ENCODE measurements at regions not wholly inside any gene's neighbourhood (a gene's known extent, or its start where the extent isn't known, plus 50 kb on each side); places are given as distances from the start of the nearest gene placed in this dataset.
A peak's percentile ranks its signal among the peaks of the same experiment; 100 is the strongest.

GRCh38 chr3:132253262-132253878, 63.8 kb upstream of the ACP3 start:
- no peak for ATAC-seq (ENCODE audit: low read depth in 2 of 2)
- no peaks in the 10 kb centered on the region for H3K9me3 Mint-ChIP-seq
- H3K27ac Mint-ChIP-seq = peak overlapping the region in 1 of 6 donors; percentile 53

GRCh38 chr3:132254076-132254755, 63.0 kb upstream of the ACP3 start:
- Mint-ChIP-seq H3K27me3 (peaks cover 0 to 4% (median 4%) of the 10 kb centered on the region in 3 donors), H3K36me3 (no peaks in the 10 kb centered on the region), H3K4me3 (no peak overlapping the region), H3K4me1 (no peaks in the 10 kb centered on the region), H3K9me3 (no peaks in the 10 kb centered on the region), H3K27ac (peak overlapping the region in 1 of 6 donors; percentile 53)
- DNase-seq = no peak
- ATAC-seq (ENCODE audit: low read depth in 2 of 2) = no peak

More at GRCh38 chr3:132253262-132253878, 63.8 kb upstream of the ACP3 start:
- Mint-ChIP-seq H3K4me3 (no peak overlapping the region), H3K36me3 (no peaks in the 10 kb centered on the region), H3K4me1 (no peaks in the 10 kb centered on the region), H3K27me3 (peaks cover 0 to 4% (median 4%) of the 10 kb centered on the region in 3 donors)
- no peak for DNase-seq

- DNase-seq = no peak
- Mint-ChIP-seq H3K36me3 (no peaks in the 10 kb centered on the region), H3K27me3 (peaks cover 4 to 5% (median 4%) of the 10 kb centered on the region in 3 donors)
Measured at GRCh38 chr3:132255041-132255745, 62.0 kb upstream of the ACP3 start.

GRCh38 chr3:132256989-132257388, 60.2 kb upstream of the ACP3 start:
- DNase-seq (no peak), ATAC-seq (ENCODE audit: low read depth in 2 of 2) (no peak)
- no peaks in the 10 kb centered on the region for H3K4me1 Mint-ChIP-seq
- no peak overlapping the region for H3K4me3 Mint-ChIP-seq
- no peaks in the 10 kb centered on the region for H3K9me3 Mint-ChIP-seq
- peaks cover 4 to 11% (median 9%) of the 10 kb centered on the region in 3 donors for H3K27me3 Mint-ChIP-seq
- no peaks in the 10 kb centered on the region for H3K36me3 Mint-ChIP-seq
- no peak overlapping the region for H3K27ac Mint-ChIP-seq

More at GRCh38 chr3:132255041-132255745, 62.0 kb upstream of the ACP3 start:
- H3K4me3 Mint-ChIP-seq = no peak overlapping the region
- no peaks in the 10 kb centered on the region for H3K4me1 Mint-ChIP-seq
- no peak overlapping the region for H3K27ac Mint-ChIP-seq
- ATAC-seq (ENCODE audit: low read depth in 2 of 2) = no peak
- H3K9me3 Mint-ChIP-seq = no peaks in the 10 kb centered on the region

- H3K4me3 Mint-ChIP-seq = no peak overlapping the region
- DNase-seq (no peak), ATAC-seq (ENCODE audit: low read depth in 2 of 2) (no peak)
- H3K36me3 Mint-ChIP-seq = no peaks in the 10 kb centered on the region
- no peaks in the 10 kb centered on the region for H3K4me1 Mint-ChIP-seq
- H3K27me3 Mint-ChIP-seq = peaks cover 9 to 29% (median 21%) of the 10 kb centered on the region in 3 donors
- H3K9me3 Mint-ChIP-seq = no peaks in the 10 kb centered on the region
- H3K27ac Mint-ChIP-seq = no peak overlapping the region
Measured at GRCh38 chr3:132261506-132261905, 55.7 kb upstream of the ACP3 start.

GRCh38 chr3:132262305-132262704, 54.9 kb upstream of the ACP3 start:
- Mint-ChIP-seq H3K4me3 (no peak overlapping the region), H3K27me3 (peaks cover 8 to 29% (median 20%) of the 10 kb centered on the region in 3 donors), H3K36me3 (no peaks in the 10 kb centered on the region), H3K9me3 (no peaks in the 10 kb centered on the region), H3K4me1 (no peaks in the 10 kb centered on the region), H3K27ac (no peak overlapping the region)
- ATAC-seq (ENCODE audit: low read depth in 2 of 2) = no peak
- DNase-seq = no peak

GRCh38 chr3:132262956-132263355, 54.3 kb upstream of the ACP3 start:
- no peaks in the 10 kb centered on the region for H3K4me1 Mint-ChIP-seq
- no peak for DNase-seq
- ATAC-seq (ENCODE audit: low read depth in 2 of 2) = no peak
- no peak overlapping the region for H3K27ac Mint-ChIP-seq
- H3K9me3 Mint-ChIP-seq = no peaks in the 10 kb centered on the region
- no peaks in the 10 kb centered on the region for H3K36me3 Mint-ChIP-seq
- H3K4me3 Mint-ChIP-seq = no peak overlapping the region
- H3K27me3 Mint-ChIP-seq = peaks cover 6 to 29% (median 17%) of the 10 kb centered on the region in 3 donors

GRCh38 chr3:132265028-132265427, 52.2 kb upstream of the ACP3 start:
- DNase-seq (no peak), ATAC-seq (ENCODE audit: low read depth in 2 of 2) (no peak)
- Mint-ChIP-seq H3K9me3 (no peaks in the 10 kb centered on the region), H3K4me3 (no peak overlapping the region), H3K27ac (no peak overlapping the region), H3K4me1 (no peaks in the 10 kb centered on the region), H3K36me3 (no peaks in the 10 kb centered on the region), H3K27me3 (peaks cover 6 to 24% (median 17%) of the 10 kb centered on the region in 3 donors)

- DNase-seq (no peak), ATAC-seq (ENCODE audit: low read depth in 2 of 2) (no peak)
- no peak overlapping the region for H3K4me3 Mint-ChIP-seq
- no peaks in the 10 kb centered on the region for H3K9me3 Mint-ChIP-seq
- H3K4me1 Mint-ChIP-seq = no peaks in the 10 kb centered on the region
- no peaks in the 10 kb centered on the region for H3K36me3 Mint-ChIP-seq
- peaks cover 6 to 24% (median 17%) of the 10 kb centered on the region in 3 donors for H3K27me3 Mint-ChIP-seq
- no peak overlapping the region for H3K27ac Mint-ChIP-seq
Measured at GRCh38 chr3:132265488-132265887, 51.7 kb upstream of the ACP3 start.

GRCh38 chr3:132267391-132267993, 49.7 kb upstream of the ACP3 start:
- H3K4me3 Mint-ChIP-seq = no peak overlapping the region
- DNase-seq (no peak), ATAC-seq (ENCODE audit: low read depth in 2 of 2) (no peak)
- peaks cover 6 to 16% (median 12%) of the 10 kb centered on the region in 3 donors for H3K27me3 Mint-ChIP-seq
- no peaks in the 10 kb centered on the region for H3K36me3 Mint-ChIP-seq
- H3K9me3 Mint-ChIP-seq = no peaks in the 10 kb centered on the region
- H3K4me1 Mint-ChIP-seq = no peaks in the 10 kb centered on the region
- H3K27ac Mint-ChIP-seq = no peak overlapping the region
